Colonic mucosa (tissue), 4 donors: ENCODE measurements at regions not wholly inside any gene's neighbourhood (a gene's known extent, or its start where the extent isn't known, plus 50 kb on each side); places are given as distances from the start of the nearest gene placed in this dataset.
A peak's percentile ranks its signal among the peaks of the same experiment; 100 is the strongest.

Experiments
- DNase-seq: peaks from one replicate; pipeline ENCODE4 v3.0.0-alpha.2; 2020
- H3K27ac ChIP-seq: fragments of 200-600 bp; one replicate; pipeline ENCODE4 v1.8.0; 2021
- H3K27me3 ChIP-seq: fragments of 200-600 bp; one replicate; pipeline ENCODE4 v1.8.0; 2021
- H3K36me3 ChIP-seq: fragments of 200-600 bp; one replicate; pipeline ENCODE4 v1.8.0; 2021
- H3K4me1 ChIP-seq: fragments of 200-600 bp; one replicate; pipeline ENCODE4 v1.8.0; 2021; ENCODE audit warnings: mild to moderate bottlenecking
- H3K4me3 ChIP-seq: fragments of 200-600 bp; one replicate; pipeline ENCODE4 v1.8.0; 2021
- H3K9ac ChIP-seq, 2 donors: one replicate each; pipeline ENCODE4 v1.7.0; 2013; ENCODE audit warnings: control low read depth in 2 of 2, low read depth in 2 of 2, low read length in 2 of 2
- H3K9me3 ChIP-seq: fragments of 200-600 bp; one replicate; pipeline ENCODE4 v1.8.0; 2021
- intact Hi-C: fragments of 100-400 bp; cut with DNase I; formaldehyde crosslinking; loops from one replicate; pipeline ENCODE4 v1.14.1; 2022
- TF ChIP-seq, protein P1 (sequence below): fragments of 200-600 bp; IDR thresholded peaks from one replicate; pipeline ENCODE4 v1.8.0; 2022; ENCODE audit warnings: antibody characterized with exemption, mild to moderate bottlenecking
- donor health status: healthy.
- donor health status: DM: no; HTN: no; CAD: no.
- donor health status: DM: no; HTN: no; CAD: no.

DNA sequence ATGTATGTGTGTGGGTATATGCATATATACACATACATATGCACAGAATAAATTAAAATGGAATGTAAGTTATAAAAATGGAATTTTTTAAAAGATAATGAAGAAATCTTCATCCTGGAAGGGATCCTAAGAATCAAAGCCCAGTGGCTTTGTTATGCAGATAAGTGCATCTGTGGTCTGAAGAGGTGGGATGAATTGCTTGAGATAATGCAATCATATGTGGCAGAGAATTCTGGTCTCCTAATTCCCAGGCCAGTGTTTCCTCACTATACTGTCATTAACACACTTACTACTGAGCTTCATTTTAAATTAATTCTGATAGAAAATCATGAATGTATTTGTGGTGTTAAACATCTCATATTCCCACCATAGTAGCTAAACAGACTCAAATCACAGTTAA is 86.7 kb upstream of the PRMT6 start:
- Histone ChIP-seq H3K9me3 (no peaks in the 10 kb centered on the region), H3K27me3 (no peaks in the 10 kb centered on the region), H3K4me1 (no peaks in the 10 kb centered on the region), H3K27ac (no peak overlapping the region), H3K36me3 (no peaks in the 10 kb centered on the region), H3K4me3 (no peak overlapping the region), H3K9ac (no peak overlapping the region)
- TF ChIP-seq, protein P1, sequence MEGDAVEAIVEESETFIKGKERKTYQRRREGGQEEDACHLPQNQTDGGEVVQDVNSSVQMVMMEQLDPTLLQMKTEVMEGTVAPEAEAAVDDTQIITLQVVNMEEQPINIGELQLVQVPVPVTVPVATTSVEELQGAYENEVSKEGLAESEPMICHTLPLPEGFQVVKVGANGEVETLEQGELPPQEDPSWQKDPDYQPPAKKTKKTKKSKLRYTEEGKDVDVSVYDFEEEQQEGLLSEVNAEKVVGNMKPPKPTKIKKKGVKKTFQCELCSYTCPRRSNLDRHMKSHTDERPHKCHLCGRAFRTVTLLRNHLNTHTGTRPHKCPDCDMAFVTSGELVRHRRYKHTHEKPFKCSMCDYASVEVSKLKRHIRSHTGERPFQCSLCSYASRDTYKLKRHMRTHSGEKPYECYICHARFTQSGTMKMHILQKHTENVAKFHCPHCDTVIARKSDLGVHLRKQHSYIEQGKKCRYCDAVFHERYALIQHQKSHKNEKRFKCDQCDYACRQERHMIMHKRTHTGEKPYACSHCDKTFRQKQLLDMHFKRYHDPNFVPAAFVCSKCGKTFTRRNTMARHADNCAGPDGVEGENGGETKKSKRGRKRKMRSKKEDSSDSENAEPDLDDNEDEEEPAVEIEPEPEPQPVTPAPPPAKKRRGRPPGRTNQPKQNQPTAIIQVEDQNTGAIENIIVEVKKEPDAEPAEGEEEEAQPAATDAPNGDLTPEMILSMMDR: no peak
- DNase-seq: no peak
- intact Hi-C loops: no loop called here

DNA sequence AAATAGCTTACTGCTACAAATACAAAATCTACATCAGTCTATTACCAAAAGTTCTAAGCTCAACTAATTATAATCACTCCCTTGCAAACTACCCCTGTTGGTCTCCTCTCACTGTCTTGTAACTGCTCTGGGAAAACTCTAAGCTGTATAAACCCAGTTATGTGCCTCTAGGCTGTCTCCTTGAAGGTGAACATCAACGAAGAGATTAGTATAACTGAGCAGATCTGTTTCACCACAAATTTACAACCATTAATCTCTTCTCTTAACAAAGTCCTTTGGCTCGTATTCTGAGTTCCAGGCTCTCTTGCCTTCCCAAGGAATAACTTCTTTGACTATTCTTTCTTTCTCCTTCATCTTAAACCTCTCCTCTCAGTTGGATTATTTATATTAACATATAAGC is 84.4 kb upstream of the PRMT6 start:
- TF ChIP-seq, protein P1: no peak

DNA sequence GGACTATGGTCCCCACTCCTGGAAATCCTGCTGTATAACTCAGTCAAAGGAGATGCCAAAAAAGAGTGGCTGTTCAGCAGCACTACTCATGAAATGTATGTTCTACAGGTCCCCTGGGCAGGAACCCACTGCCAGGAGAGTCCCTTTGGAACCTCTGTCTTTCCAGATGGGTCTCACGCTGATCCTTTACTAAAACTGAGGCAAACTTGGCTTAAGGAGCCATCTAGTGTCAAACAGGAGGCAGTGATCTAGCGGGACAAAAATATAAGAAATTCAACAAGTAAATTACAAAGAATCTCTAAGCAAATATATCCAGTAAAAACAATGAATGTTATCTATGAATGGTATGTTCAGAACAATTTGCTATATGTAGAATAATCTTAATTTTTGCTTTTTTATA is 80.5 kb upstream of the PRMT6 start:
- intact Hi-C loops: no loop called here
- H3K27ac ChIP-seq: no peak overlapping the region
- TF ChIP-seq, protein P1: no peak

More for the DNA sequence above, 84.4 kb upstream of the PRMT6 start:
- Histone ChIP-seq H3K9ac (no peak overlapping the region), H3K4me1 (no peaks in the 10 kb centered on the region), H3K4me3 (no peak overlapping the region), H3K27ac (peak overlapping the region; percentile 14), H3K27me3 (no peaks in the 10 kb centered on the region), H3K36me3 (no peaks in the 10 kb centered on the region), H3K9me3 (no peaks in the 10 kb centered on the region)
- no peak for DNase-seq
- intact Hi-C loops: no loop called here

DNA sequence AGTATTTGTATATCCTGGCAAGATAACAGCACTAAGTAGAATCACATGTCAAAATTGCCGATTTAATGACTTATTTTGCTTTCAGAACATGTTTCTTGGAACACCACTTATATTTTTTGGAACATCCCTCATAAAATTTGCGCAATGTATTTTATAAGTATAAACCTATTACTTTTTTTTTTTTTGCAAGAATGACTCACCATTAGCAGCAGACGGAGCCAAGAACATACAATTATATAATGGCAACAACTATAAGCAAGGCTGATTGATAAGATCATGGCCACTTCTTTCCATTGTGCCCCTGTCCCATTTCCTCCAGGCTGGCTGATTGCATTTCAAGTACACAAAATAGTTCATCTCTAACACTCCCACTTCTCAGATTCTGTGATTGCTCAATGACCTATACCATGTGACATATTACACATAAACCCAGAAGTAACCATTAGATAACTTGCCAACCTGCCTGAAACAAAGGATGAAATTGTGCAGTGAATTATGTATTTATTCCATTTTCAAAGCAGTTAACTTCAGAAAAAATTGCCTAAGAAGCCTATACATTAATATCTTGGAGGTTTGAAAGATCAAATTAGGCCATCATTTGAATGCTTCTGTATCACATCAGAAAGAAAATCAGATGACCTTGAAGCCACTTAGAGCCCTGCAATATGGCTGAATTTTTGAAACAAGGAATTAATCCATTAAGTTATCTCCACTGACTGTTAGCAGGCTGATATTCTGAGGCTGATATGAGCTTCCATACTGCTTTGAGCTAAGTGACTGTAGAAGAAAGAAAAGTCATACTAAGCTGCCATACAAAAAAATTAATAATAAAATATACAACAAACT is 77.8 kb upstream of the PRMT6 start:
- no peaks in the 10 kb centered on the region for H3K9me3 ChIP-seq
- no peak for DNase-seq
- H3K27me3 ChIP-seq: no peaks in the 10 kb centered on the region
- H3K36me3 ChIP-seq: no peaks in the 10 kb centered on the region
- H3K27ac ChIP-seq: no peak overlapping the region
- intact Hi-C loops: no loop called here
- H3K4me3 ChIP-seq: no peak overlapping the region
- TF ChIP-seq, protein P1: no peak
- no peaks in the 10 kb centered on the region for H3K4me1 ChIP-seq
- H3K9ac ChIP-seq: no peak overlapping the region

More for the DNA sequence above, 80.5 kb upstream of the PRMT6 start:
- Histone ChIP-seq H3K27me3 (no peaks in the 10 kb centered on the region), H3K9ac (no peak overlapping the region), H3K9me3 (no peaks in the 10 kb centered on the region), H3K36me3 (no peaks in the 10 kb centered on the region), H3K4me3 (no peak overlapping the region), H3K4me1 (no peaks in the 10 kb centered on the region)
- DNase-seq: no peak

DNA sequence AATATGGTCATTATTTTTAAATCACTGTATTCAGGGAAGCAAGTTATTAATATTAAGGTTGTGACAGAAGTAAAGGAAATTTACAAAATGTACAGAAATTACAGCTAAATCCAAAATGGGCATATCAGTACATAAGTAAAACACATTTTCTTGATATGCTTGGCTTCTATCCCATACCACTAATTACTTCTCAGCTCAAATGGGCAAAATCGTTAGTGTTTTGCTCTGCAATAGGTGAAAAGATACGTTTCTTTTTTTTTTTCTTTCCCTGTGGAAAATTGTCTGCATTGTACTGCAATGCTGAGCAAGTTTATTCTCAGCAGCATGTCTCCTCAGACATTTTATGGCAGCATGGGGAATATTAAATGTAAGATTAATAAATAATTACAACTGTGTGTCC is 77.1 kb upstream of the PRMT6 start:
- Histone ChIP-seq H3K9ac (no peak overlapping the region), H3K4me3 (no peak overlapping the region), H3K27ac (no peak overlapping the region), H3K36me3 (no peaks in the 10 kb centered on the region), H3K27me3 (no peaks in the 10 kb centered on the region), H3K9me3 (no peaks in the 10 kb centered on the region), H3K4me1 (no peaks in the 10 kb centered on the region)
- TF ChIP-seq, protein P1: no peak
- intact Hi-C loops: no loop called here
- DNase-seq: no peak
